GM21360 (cell line): ENCODE measurements at regions not wholly inside any gene's neighbourhood (a gene's known extent, or its start where the extent isn't known, plus 50 kb on each side); places are given as distances from the start of the nearest gene placed in this dataset.

Experiments
- ATAC-seq: cut with Tn5 transposase; IDR thresholded peaks from one replicate; pipeline ENCODE4 v1.9.1; 2021; ENCODE audit warnings: mild to moderate bottlenecking, moderate library complexity; ENCODE audit not compliant: unreplicated experiment

DNA sequence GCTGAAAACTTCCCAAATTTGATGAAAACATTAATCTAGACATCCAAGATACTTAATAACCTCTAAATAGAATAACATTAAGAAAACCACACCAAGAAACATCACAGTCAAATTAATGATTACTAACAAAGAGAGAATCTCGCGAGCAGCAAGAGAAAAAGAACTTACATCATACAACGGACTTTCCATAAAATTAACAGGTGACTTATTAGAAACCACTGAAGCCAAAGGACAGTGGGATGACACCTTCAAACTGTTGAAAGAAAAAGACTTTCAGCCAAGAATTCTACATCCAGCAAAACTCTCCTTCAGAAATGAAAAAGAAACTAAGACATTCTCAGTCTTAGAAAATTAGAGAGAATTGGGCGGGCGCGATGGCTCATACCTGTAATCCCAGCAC is 232.0 kb downstream of the SNCA start:
- no peak for ATAC-seq

GRCh38 chr4:89599026-89599425 is 237.9 kb downstream of the SNCA start:
- ATAC-seq, result no peak

- no peak for ATAC-seq
Measured at GRCh38 chr4:89598602-89599001, 238.4 kb downstream of the SNCA start.

DNA sequence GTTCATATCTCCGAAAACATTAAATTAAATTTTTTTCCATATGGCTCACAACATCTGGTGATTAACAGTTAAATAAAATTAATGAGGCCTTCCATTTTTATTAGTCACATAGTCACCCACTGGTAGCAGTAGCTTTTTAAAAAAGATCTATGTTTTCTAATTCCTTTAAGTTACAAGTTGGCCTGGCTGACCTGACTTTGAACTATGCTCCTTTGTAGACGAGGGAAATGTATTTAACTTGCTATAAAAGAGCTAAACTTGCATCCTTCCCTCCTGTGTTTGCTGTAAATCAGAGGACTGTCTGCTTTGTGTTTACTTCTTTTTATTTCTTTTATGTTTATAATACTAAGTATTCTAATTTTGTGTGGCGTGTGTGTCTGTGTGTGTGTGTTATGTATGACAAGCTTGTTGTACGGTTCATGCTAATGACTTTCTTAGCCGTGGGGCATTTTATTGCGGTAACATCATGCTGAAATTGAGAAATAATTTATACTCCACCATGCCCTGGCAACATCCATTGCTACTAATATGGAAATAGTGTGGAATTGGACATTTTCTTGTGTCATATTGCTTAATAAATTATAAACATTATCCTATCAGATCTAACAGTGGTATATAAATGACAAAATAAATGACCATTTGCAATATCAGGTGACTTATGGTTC is 241.7 kb downstream of the SNCA start:
- no peak for ATAC-seq

- no peak for ATAC-seq
Measured at GRCh38 chr4:89590128-89590527, 246.8 kb downstream of the SNCA start.

DNA sequence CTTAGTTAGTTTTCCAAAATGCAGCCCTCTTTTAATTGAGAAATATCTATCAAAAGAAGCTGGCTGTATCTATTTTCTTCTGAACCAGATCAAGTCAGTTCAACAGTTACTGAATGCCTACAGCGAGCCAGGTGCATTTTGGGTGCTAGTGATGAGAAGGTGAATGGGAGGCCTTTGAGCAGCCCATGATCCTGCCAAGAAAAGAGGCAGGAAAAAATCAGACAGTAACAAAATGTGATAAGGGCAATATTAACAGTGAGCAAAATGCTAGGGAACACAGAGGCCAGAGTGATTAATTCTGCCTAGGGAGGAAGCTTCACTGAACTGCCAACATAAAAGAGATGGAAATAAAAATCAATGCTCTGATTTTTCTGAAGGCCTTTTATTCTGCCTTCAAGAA is 248.5 kb downstream of the SNCA start:
- no peak for ATAC-seq

GRCh38 chr4:89587364-89587763 is 249.6 kb downstream of the SNCA start:
- ATAC-seq, result no peak

DNA sequence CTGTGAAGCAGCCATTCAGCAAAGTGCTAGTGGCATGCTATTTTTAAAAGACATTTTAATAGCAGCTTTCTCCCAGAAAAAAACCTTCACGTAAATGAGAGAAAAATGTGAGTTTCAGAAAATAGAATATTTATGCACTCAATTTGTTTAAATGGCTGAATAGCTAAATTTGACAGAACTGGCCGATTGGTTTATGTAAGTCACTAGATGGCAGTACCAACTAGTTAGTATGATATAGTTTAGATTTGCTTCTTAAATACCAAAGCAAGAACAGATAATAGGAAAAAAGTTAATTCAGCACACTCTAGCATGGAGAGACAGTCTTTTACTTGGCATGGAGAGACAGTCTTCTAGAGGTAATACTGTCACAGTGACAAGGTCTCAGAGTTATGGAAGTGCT is 250.1 kb downstream of the SNCA start:
- ATAC-seq, result no peak

- ATAC-seq, result no peak
Measured at GRCh38 chr4:89586318-89586717, 250.6 kb downstream of the SNCA start.

GRCh38 chr4:89582756-89583505 is 254.0 kb downstream of the SNCA start:
- ATAC-seq, result no peak

GRCh38 chr4:89579771-89580170 is 257.2 kb downstream of the SNCA start:
- ATAC-seq, result no peak

DNA sequence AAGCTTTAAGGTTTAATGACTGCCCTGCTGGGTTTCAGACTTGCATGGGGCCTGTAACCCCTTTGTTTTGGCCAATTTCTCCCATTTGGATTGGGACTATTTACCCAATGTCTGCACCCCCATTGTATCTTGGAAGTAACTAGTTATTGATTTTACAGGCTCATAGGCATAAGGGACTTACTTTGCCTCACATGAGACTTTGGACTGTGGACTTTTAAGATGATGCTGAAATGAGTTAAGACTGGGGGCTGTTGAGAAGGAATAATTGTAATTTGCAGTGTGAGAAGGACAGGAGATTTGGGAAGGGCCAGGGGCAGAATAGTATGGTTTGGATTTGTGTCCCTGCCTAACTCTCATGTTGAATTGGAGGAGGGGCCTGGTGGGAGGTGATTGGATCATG is 260.7 kb downstream of the SNCA start:
- no peak for ATAC-seq

DNA sequence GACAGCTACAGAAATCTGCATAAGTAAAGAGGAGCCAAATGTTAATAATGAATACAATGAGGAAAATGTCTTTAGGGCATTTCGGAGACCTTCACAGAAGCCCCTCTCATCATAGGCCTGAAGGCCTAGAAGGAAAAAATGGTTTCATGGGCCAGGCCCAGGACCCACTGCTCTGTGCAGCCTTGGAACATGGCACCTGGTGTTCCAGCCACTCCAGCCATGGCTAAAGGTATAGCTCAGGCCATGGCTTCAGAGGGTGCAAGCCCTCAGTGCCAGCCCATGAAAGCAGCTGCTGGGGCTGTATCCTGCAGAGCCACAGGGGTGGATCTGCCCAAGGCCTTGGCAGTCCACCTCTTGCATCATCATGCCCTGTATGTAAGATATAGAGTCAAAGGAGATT is 261.1 kb downstream of the SNCA start:
- no peak for ATAC-seq

DNA sequence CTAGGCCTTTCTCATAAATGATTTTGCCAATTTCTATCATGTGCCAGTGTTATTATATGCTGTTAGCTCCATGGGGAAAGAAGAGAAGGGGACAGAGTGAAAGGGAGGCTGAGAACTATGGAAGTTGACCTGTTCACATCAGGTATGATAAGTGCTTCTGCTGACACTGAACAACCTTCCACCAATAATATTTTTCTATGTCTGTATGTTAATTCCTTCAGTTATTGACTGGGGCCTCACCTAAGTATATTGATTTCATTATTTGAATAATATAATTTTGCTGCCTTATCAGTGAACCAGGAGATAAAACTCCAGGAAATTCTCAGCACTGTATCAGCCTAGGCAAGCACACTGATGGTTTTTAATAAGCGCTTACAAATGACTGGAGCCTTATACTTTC is 262.8 kb downstream of the SNCA start:
- no peak for ATAC-seq

GRCh38 chr4:89573656-89574055 is 263.3 kb downstream of the SNCA start:
- no peak for ATAC-seq

- no peak for ATAC-seq
Measured at GRCh38 chr4:89572224-89572858, 264.6 kb downstream of the SNCA start.

DNA sequence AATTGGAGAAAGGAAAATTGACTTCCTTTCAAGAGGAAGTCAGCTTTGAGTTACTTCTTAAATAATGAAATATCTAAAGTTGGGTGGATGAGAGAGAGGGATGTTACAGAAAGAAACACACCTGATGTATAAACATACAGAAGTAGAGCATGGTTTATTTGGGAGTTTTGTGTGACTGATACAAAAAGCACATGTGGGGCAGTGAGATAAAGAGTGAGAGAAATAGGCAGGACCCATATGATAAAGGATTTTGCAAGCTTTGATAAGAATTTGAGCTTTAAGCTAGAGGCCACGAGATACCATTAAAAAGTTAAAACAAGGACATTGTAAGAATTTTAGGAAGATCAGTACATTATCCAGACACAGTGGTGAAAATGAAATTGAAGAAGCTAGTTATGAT is 263.3 kb upstream of the GPRIN3 start:
- ATAC-seq, result no peak

DNA sequence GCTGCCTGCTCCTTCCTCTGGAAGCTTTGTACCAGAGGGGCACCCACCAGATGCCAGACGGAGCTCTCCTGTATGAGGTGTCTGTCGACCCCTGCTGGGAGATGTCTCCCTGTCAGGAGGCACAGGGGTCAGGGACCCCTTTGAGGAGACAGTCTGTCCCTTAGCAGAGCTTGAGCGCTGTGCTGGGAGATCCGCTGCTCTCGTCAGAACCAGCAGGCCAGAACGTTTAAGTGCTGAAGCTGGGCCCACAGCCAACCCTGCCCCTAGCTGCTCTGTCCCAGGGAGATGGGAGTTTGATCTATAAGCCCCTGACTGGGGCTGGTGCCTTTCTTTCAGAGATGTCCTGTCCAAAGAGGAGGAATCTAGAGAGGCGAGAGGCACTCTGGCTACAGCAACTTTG is 260.3 kb upstream of the GPRIN3 start:
- no peak for ATAC-seq

- ATAC-seq, result no peak
Measured at GRCh38 chr4:89563431-89563830, 255.8 kb upstream of the GPRIN3 start.

DNA sequence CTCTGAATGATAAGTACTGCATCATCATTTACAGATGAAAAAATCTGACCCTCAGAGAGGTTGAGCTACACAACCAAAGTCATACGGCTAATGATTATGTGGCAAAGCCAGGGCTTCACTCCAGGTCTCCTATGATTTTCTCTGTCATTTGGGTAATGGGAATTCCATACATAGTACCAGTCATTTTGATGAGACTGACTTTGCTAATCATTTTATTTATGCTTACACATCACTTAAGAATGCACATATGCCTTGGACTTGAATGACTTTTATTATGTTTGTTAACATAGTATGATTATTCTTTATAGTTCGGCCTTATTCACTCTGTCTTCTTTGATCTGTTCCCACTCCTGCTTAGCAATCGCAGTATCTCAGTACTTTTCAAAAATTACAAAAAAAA is 255.1 kb upstream of the GPRIN3 start:
- no peak for ATAC-seq

- no peak for ATAC-seq
Measured at GRCh38 chr4:89561048-89561447, 253.4 kb upstream of the GPRIN3 start.

GRCh38 chr4:89558147-89558546 is 250.5 kb upstream of the GPRIN3 start:
- no peak for ATAC-seq
